Fibroblast of lung (primary cell): ENCODE measurements at regions not wholly inside any gene's neighbourhood (a gene's known extent, or its start where the extent isn't known, plus 50 kb on each side); places are given as distances from the start of the nearest gene placed in this dataset.
"Not testable (repeated sequence)": the region's sequence is repeated elsewhere in the genome, so short reads cannot be mapped to it uniquely, and the experiment has no call there.

ENCODE experiments used
- DNase-seq, 2 donors: peaks; one replicate each; pipeline versions ENCODE4 v3.0.0 to v3.0.0-alpha.2; 2010; ENCODE audit warnings: low read depth in 2 of 2
- H2AFZ ChIP-seq: 2 replicates; pipeline ENCODE4 v1.5.1; 2012; ENCODE audit warnings: low read length, control low read depth, inconsistent platforms
- H3K27ac ChIP-seq: 2 replicates; pipeline ENCODE4 v1.5.1; 2011; ENCODE audit warnings: low read length, control low read depth; ENCODE audit not compliant: insufficient read depth
- H3K27me3 ChIP-seq: 2 replicates; pipeline ENCODE4 v1.5.1; 2011; ENCODE audit warnings: mild to moderate bottlenecking, low read length; ENCODE audit not compliant: control insufficient read depth, insufficient read depth
- H3K36me3 ChIP-seq: 2 replicates; pipeline ENCODE4 v1.5.1; 2011; ENCODE audit warnings: low read length; ENCODE audit not compliant: control insufficient read depth, insufficient read depth
- H3K4me1 ChIP-seq: 2 replicates; pipeline ENCODE4 v1.5.1; 2011; ENCODE audit warnings: low read length; ENCODE audit not compliant: control insufficient read depth, insufficient read depth; ENCODE audit errors: extremely low read depth
- H3K4me2 ChIP-seq: 2 replicates; pipeline ENCODE4 v1.5.1; 2011; ENCODE audit warnings: low read length, control low read depth; ENCODE audit not compliant: insufficient read depth; ENCODE audit errors: extremely low read depth
- H3K4me3 ChIP-seq, 4 experiments: fragments of 200-600 bp in 1 of 4; sonication (generic) in 1 of 4; replicated peaks in 1 of 4; 2 replicates each; pipeline ENCODE4 v1.5.1; 2011 to 2016; ENCODE audit warnings: low read length in 4 of 4, low read depth in 3 of 4, mild to moderate bottlenecking in 3 of 4, control low read depth in 2 of 4, inconsistent platforms in 1 of 4, mixed read lengths in 1 of 4; ENCODE audit not compliant: insufficient read depth in 1 of 4; ENCODE audit errors: control extremely low read depth in 1 of 4
- H3K79me2 ChIP-seq: 2 replicates; pipeline ENCODE4 v1.5.1; 2012; ENCODE audit warnings: mild to moderate bottlenecking, low read length, inconsistent platforms; ENCODE audit not compliant: control insufficient read depth, insufficient read depth
- H3K9ac ChIP-seq: 2 replicates; pipeline ENCODE4 v1.5.1; 2011; ENCODE audit warnings: mild to moderate bottlenecking, low read length, control low read depth; ENCODE audit not compliant: insufficient read depth
- H3K9me3 ChIP-seq: 2 replicates; pipeline ENCODE4 v1.5.1; 2012; ENCODE audit warnings: low read depth, low read length; ENCODE audit not compliant: control insufficient read depth, insufficient read depth
- H4K20me1 ChIP-seq: 2 replicates; pipeline ENCODE4 v1.5.1; 2011; ENCODE audit warnings: low read length; ENCODE audit not compliant: control insufficient read depth, insufficient read depth; ENCODE audit errors: extremely low read depth
- EZH2 ChIP-seq: IDR thresholded peaks from 2 replicates; pipeline ENCODE4 v1.5.1; 2012; ENCODE audit warnings: low read length, control low read depth, mild to moderate bottlenecking; ENCODE audit errors: missing control alignments
- TF ChIP-seq, protein P1 (sequence below), 2 donors: IDR thresholded peaks in 1 of 2; conservative IDR thresholded peaks in 1 of 2; 1 replicate in 1 of 2; 2 replicates in 1 of 2; pipeline ENCODE4 v1.5.1; 2011 to 2012; ENCODE audit warnings: low read length in 2 of 2, control low read depth in 1 of 2, inconsistent platforms in 1 of 2, low read depth in 1 of 2, mild to moderate bottlenecking in 1 of 2

DNA sequence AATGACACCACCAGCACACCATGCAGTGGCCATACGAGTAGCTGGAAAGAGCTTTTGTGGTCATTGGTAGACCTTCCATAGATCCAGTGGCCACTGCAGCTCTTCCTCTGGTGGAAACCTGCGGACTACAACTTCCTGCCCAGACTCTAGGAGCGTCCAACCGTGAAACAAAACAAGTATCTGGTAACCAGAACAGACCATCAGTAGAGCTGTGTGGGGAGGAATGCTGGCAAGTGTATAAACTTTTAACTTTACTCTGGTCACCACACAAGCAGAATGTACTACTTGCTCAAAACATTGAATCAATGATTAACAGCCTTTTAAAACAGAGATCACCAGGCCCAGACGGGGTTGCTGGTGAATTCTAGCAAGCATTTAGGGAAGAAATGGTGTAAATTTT is 154.7 kb upstream of the DGKB start:
- Histone ChIP-seq H3K36me3 (no peaks in the 10 kb centered on the region), H3K27me3 (no peaks in the 10 kb centered on the region), H3K9me3 (no peaks in the 10 kb centered on the region), H3K79me2 (no peaks in the 10 kb centered on the region), H2AFZ (no peak overlapping the region), H3K4me1 (no peaks in the 10 kb centered on the region), H3K27ac (no peak overlapping the region), H4K20me1 (no peaks in the 10 kb centered on the region), H3K4me2 (no peak overlapping the region), H3K4me3 (no peak overlapping the region), H3K9ac (no peak overlapping the region)
- DNase-seq: no peak
- TF ChIP-seq, protein P1, sequence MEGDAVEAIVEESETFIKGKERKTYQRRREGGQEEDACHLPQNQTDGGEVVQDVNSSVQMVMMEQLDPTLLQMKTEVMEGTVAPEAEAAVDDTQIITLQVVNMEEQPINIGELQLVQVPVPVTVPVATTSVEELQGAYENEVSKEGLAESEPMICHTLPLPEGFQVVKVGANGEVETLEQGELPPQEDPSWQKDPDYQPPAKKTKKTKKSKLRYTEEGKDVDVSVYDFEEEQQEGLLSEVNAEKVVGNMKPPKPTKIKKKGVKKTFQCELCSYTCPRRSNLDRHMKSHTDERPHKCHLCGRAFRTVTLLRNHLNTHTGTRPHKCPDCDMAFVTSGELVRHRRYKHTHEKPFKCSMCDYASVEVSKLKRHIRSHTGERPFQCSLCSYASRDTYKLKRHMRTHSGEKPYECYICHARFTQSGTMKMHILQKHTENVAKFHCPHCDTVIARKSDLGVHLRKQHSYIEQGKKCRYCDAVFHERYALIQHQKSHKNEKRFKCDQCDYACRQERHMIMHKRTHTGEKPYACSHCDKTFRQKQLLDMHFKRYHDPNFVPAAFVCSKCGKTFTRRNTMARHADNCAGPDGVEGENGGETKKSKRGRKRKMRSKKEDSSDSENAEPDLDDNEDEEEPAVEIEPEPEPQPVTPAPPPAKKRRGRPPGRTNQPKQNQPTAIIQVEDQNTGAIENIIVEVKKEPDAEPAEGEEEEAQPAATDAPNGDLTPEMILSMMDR (conservative IDR thresholded peaks at IDR 0.05 in 1 of 2, IDR thresholded peaks at IDR 0.05 in 1 of 2; ENCODE audit: low read depth in 1 of 2, low read length in 2 of 2): no peak
- no peak for TF ChIP-seq EZH2

DNA sequence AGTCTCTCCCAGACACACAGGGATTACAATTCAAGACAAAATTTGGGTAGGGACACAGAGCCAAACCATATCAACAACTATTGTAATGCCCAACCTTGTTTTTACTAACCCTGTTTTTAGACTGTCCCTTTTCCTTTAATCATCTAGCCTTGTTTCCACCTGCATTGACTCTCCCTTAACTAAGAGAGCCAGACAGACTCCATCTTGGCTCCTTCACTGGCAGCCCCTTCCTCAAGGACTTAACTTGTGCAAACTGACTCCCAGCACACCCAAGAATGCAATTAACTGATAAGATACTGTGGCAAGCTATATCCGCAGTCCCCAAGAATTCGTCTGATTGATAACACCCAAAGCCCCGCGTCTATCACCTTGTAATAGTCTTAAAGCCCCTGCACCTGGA is 151.8 kb upstream of the DGKB start:
- not testable (repeated sequence) for H3K27me3 ChIP-seq, H3K79me2 ChIP-seq, H3K4me2 ChIP-seq, H2AFZ ChIP-seq, DNase-seq, H3K36me3 ChIP-seq, H3K9me3 ChIP-seq, H4K20me1 ChIP-seq, H3K9ac ChIP-seq, H3K4me1 ChIP-seq, H3K27ac ChIP-seq, H3K4me3 ChIP-seq

DNA sequence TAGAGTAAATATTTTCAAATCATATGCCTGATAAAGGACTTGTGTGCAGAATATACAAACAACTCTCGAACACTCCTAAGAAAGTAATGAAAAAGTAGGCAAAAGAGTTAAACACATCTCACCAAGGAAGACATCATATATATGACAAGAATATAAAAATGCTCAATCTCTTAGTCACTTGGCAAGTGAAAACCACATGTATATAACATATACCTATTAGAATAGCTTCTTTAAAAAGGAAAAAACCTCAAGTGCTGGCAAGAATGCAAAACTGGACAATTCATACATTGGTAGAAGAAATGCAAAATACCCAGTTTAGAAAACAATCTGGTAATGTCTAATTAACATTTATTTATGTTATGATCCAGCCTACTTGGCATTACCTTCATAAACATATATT is 146.6 kb upstream of the DGKB start:
- TF ChIP-seq, protein P1 (conservative IDR thresholded peaks at IDR 0.05 in 1 of 2, IDR thresholded peaks at IDR 0.05 in 1 of 2; ENCODE audit: low read depth in 1 of 2, low read length in 2 of 2): no peak
- H3K4me1 ChIP-seq: no peaks in the 10 kb centered on the region
- no peak overlapping the region for H2AFZ ChIP-seq
- H4K20me1 ChIP-seq: no peaks in the 10 kb centered on the region
- no peak overlapping the region for H3K9ac ChIP-seq
- H3K79me2 ChIP-seq: no peaks in the 10 kb centered on the region
- no peak overlapping the region for H3K4me2 ChIP-seq
- no peak for DNase-seq
- H3K36me3 ChIP-seq: no peaks in the 10 kb centered on the region
- no peaks in the 10 kb centered on the region for H3K9me3 ChIP-seq
- H3K4me3 ChIP-seq: no peak overlapping the region
- H3K27ac ChIP-seq: no peak overlapping the region
- no peaks in the 10 kb centered on the region for H3K27me3 ChIP-seq

DNA sequence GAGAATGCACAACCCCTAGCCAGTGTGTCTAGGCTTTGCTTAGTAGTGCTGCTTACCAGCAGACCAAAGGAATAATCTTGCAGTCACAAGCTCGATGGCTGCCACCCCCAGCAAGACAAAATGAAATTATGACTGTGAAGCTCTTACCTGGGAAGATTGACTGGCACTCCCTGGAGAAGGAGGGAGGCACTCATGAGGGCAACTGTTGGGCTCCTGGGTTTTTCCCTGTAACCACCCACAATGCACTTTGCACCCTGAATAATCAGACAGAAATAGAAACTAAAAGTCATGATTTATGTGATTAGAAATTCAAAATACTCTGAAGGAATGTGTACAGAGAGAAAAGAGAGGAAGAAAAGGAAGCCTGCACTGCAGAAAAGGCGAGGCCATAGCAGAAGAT is 144.3 kb upstream of the DGKB start:
- Histone ChIP-seq H4K20me1 (no peaks in the 10 kb centered on the region), H3K9me3 (no peaks in the 10 kb centered on the region), H3K27me3 (no peaks in the 10 kb centered on the region), H2AFZ (no peak overlapping the region), H3K9ac (no peak overlapping the region), H3K27ac (no peak overlapping the region), H3K79me2 (no peaks in the 10 kb centered on the region), H3K4me1 (no peaks in the 10 kb centered on the region), H3K4me3 (no peak overlapping the region), H3K4me2 (no peak overlapping the region), H3K36me3 (no peaks in the 10 kb centered on the region)
- TF ChIP-seq, protein P1 (conservative IDR thresholded peaks at IDR 0.05 in 1 of 2, IDR thresholded peaks at IDR 0.05 in 1 of 2; ENCODE audit: low read depth in 1 of 2, low read length in 2 of 2): no peak
- TF ChIP-seq EZH2: no peak
- no peak for DNase-seq
